Hepatocyte (in vitro differentiated cells): ENCODE measurements at regions not wholly inside any gene's neighbourhood (a gene's known extent, or its start where the extent isn't known, plus 50 kb on each side); places are given as distances from the start of the nearest gene placed in this dataset.

Experiments used
- DNase-seq: peaks from one replicate; pipeline ENCODE4 v3.0.0-alpha.2; 2016; ENCODE audit warnings: low spot score
- H2AFZ ChIP-seq: fragments of 200-600 bp; sonication (generic); 2 replicates; pipeline ENCODE4 v1.6.0; 2016; ENCODE audit warnings: antibody characterized with exemption, mild to moderate bottlenecking
- H3K27ac ChIP-seq: fragments of 200-600 bp; sonication (generic); 2 replicates; pipeline ENCODE4 v1.5.1; 2016; ENCODE audit warnings: mild to moderate bottlenecking
- H3K27me3 ChIP-seq: fragments of 200-600 bp; sonication (generic); 2 replicates; pipeline ENCODE4 v1.6.1; 2016
- H3K36me3 ChIP-seq: fragments of 200-600 bp; sonication (generic); replicated peaks from 2 replicates; pipeline ENCODE4 v1.5.1; 2016; ENCODE audit warnings: low read depth; ENCODE audit not compliant: insufficient read depth
- H3K4me1 ChIP-seq: fragments of 200-600 bp; sonication (generic); 2 replicates; pipeline ENCODE4 v1.5.1; 2016; ENCODE audit warnings: mild to moderate bottlenecking, moderate library complexity; ENCODE audit not compliant: insufficient read depth
- H3K4me2 ChIP-seq: fragments of 200-600 bp; sonication (generic); 2 replicates; pipeline ENCODE4 v1.6.0; 2016
- H3K4me3 ChIP-seq: fragments of 200-600 bp; sonication (generic); 2 replicates; pipeline ENCODE4 v1.5.1; 2016; ENCODE audit warnings: mild to moderate bottlenecking
- H3K79me2 ChIP-seq: fragments of 200-600 bp; sonication (generic); 2 replicates; pipeline ENCODE4 v1.6.0; 2017; ENCODE audit warnings: mild to moderate bottlenecking
- H3K9me2 ChIP-seq: fragments of 200-600 bp; sonication (generic); replicated peaks from 2 replicates; pipeline ENCODE4 v1.6.0; 2017; ENCODE audit warnings: mild to moderate bottlenecking; ENCODE audit not compliant: insufficient read depth
- H3K9me3 ChIP-seq: fragments of 200-600 bp; sonication (generic); 2 replicates; pipeline ENCODE4 v1.5.1; 2016; ENCODE audit warnings: low read depth, mild to moderate bottlenecking
- H4K20me1 ChIP-seq: fragments of 200-600 bp; sonication (generic); 2 replicates; pipeline ENCODE4 v1.6.0; 2016; ENCODE audit warnings: mild to moderate bottlenecking; ENCODE audit not compliant: insufficient read depth, poor library complexity, severe bottlenecking
- EZH2 ChIP-seq: fragments of 200-600 bp; sonication (generic); IDR thresholded peaks from 2 replicates; pipeline ENCODE4 v1.6.1; 2016; ENCODE audit warnings: antibody characterized with exemption, mild to moderate bottlenecking, borderline replicate concordance
- EZH2phosphoT487 ChIP-seq: fragments of 200-600 bp; sonication (generic); IDR thresholded peaks from one replicate; pipeline ENCODE4 v1.6.1; 2018; ENCODE audit warnings: antibody characterized with exemption, mild to moderate bottlenecking, low read depth, moderate library complexity; ENCODE audit not compliant: unreplicated experiment, severe bottlenecking
- WGBS: methylation state at CpG from one replicate; pipeline ENCODE4 v1.1.6; 2016; ENCODE audit warnings: low lambda C conversion rate; ENCODE audit errors: missing lambda C conversion rate; 5-methylcytosine and 5-hydroxymethylcytosine counted together
- TF ChIP-seq, protein P1 (sequence below): fragments of 200-600 bp; sonication (generic); IDR thresholded peaks from 2 replicates; pipeline ENCODE4 v1.5.1; 2016; ENCODE audit warnings: antibody characterized with exemption, mild to moderate bottlenecking; ENCODE audit not compliant: poor library complexity

- Histone ChIP-seq H3K27me3 (no peaks in the 10 kb centered on the region), H3K4me3 (no peak overlapping the region), H3K9me2 (no peaks in the 10 kb centered on the region), H4K20me1 (no peaks in the 10 kb centered on the region), H3K4me1 (peaks cover 16% of the 10 kb centered on the region), H3K9me3 (no peaks in the 10 kb centered on the region), H3K79me2 (no peaks in the 10 kb centered on the region), H3K27ac (peak overlapping the region; percentile 19), H2AFZ (no peak overlapping the region), H3K36me3 (no peaks in the 10 kb centered on the region), H3K4me2 (peak overlapping the region; percentile 3)
- no peak for DNase-seq
- no peak for TF ChIP-seq EZH2
- TF ChIP-seq EZH2phosphoT487, result no peak
- TF ChIP-seq, protein P1, sequence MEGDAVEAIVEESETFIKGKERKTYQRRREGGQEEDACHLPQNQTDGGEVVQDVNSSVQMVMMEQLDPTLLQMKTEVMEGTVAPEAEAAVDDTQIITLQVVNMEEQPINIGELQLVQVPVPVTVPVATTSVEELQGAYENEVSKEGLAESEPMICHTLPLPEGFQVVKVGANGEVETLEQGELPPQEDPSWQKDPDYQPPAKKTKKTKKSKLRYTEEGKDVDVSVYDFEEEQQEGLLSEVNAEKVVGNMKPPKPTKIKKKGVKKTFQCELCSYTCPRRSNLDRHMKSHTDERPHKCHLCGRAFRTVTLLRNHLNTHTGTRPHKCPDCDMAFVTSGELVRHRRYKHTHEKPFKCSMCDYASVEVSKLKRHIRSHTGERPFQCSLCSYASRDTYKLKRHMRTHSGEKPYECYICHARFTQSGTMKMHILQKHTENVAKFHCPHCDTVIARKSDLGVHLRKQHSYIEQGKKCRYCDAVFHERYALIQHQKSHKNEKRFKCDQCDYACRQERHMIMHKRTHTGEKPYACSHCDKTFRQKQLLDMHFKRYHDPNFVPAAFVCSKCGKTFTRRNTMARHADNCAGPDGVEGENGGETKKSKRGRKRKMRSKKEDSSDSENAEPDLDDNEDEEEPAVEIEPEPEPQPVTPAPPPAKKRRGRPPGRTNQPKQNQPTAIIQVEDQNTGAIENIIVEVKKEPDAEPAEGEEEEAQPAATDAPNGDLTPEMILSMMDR, result no peak
- 76% methylated on average over 1 of the region's 1 CpG for WGBS
These were observed 105.4 kb downstream of the OGFRL1 start for GRCh38 chr6:71393981-71394432.

- 84% methylated on average over 2 of the region's 2 CpGs for WGBS
- no peak for DNase-seq
- Histone ChIP-seq H3K79me2 (no peaks in the 10 kb centered on the region), H3K9me3 (no peaks in the 10 kb centered on the region), H3K4me3 (no peak overlapping the region), H3K9me2 (no peaks in the 10 kb centered on the region), H3K36me3 (no peaks in the 10 kb centered on the region), H3K27ac (peak overlapping the region; percentile 6), H3K27me3 (no peaks in the 10 kb centered on the region), H3K4me2 (no peak overlapping the region), H4K20me1 (no peaks in the 10 kb centered on the region), H3K4me1 (peaks cover 16% of the 10 kb centered on the region), H2AFZ (no peak overlapping the region)
- no peak for TF ChIP-seq EZH2phosphoT487
These were observed 106.3 kb downstream of the OGFRL1 start for GRCh38 chr6:71394926-71395325.

- Histone ChIP-seq H3K4me2 (no peak overlapping the region), H3K9me2 (no peaks in the 10 kb centered on the region)
These were observed 107.3 kb downstream of the OGFRL1 start for GRCh38 chr6:71395731-71396409.

DNA sequence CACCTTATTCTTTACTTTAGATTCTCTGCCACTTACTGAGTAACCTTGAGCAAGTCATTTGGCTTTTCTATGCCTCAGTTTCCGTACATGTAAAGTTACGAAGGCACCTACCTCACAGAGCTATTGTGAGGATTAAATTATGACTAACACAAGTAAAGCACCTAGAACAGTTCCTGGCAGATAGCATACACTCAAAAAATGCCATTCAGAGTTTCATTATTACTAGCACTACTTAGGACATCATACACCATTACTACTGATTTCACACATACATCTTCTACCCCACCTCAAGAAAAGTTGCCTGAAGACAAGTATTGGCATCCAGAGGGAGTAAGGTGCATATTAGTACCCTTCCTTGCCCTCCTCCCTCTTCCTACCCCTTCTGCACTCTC, 107.8 kb downstream of the OGFRL1 start:
- Histone ChIP-seq H3K27ac (no peak overlapping the region), H3K9me2 (no peaks in the 10 kb centered on the region), H2AFZ (no peak overlapping the region), H3K27me3 (no peaks in the 10 kb centered on the region), H3K79me2 (no peaks in the 10 kb centered on the region), H3K4me2 (no peak overlapping the region), H3K4me3 (no peak overlapping the region), H3K4me1 (peaks cover 16% of the 10 kb centered on the region), H3K9me3 (no peaks in the 10 kb centered on the region), H4K20me1 (no peaks in the 10 kb centered on the region), H3K36me3 (no peaks in the 10 kb centered on the region)
- no peak for TF ChIP-seq EZH2
- no peak for TF ChIP-seq EZH2phosphoT487
- TF ChIP-seq, protein P1, result no peak
- 100% methylated on average over 2 of the region's 2 CpGs for WGBS
- no peak for DNase-seq

More at GRCh38 chr6:71395731-71396409, 107.3 kb downstream of the OGFRL1 start:
- no peak overlapping the region for H3K27ac ChIP-seq
- H3K36me3 ChIP-seq, result no peaks in the 10 kb centered on the region
- H3K4me1 ChIP-seq, result peaks cover 16% of the 10 kb centered on the region
- no peak overlapping the region for H3K4me3 ChIP-seq
- no peaks in the 10 kb centered on the region for H3K27me3 ChIP-seq
- no peak for TF ChIP-seq EZH2phosphoT487
- TF ChIP-seq, protein P1, result no peak
- H3K9me3 ChIP-seq, result no peaks in the 10 kb centered on the region
- H3K79me2 ChIP-seq, result no peaks in the 10 kb centered on the region
- H4K20me1 ChIP-seq, result no peaks in the 10 kb centered on the region
- WGBS, result 85% methylated on average over 3 of the region's 3 CpGs
- no peak overlapping the region for H2AFZ ChIP-seq
- no peak for DNase-seq
